HAP-1 (cell line): ENCODE measurements at regions not wholly inside any gene's neighbourhood (a gene's known extent, or its start where the extent isn't known, plus 50 kb on each side); places are given as distances from the start of the nearest gene placed in this dataset.
"Not testable (repeated sequence)": the region's sequence is repeated elsewhere in the genome, so short reads cannot be mapped to it uniquely, and the experiment has no call there.

Source experiments
- DNase-seq, 2 experiments: peaks; one replicate each; pipeline ENCODE4 v3.0.0-alpha.2; 2016 to 2020; ENCODE audit warnings: low spot score in 2 of 2
- H3K27me3 ChIP-seq: fragments of 250-450 bp; sonication (Bioruptor Pico); 2 replicates; pipeline ENCODE4 v1.5.1; 2020; ENCODE audit warnings: low read depth, mild to moderate bottlenecking, moderate library complexity
- H3K36me3 ChIP-seq: fragments of 250-450 bp; sonication (Bioruptor Pico); replicated peaks from 2 replicates; pipeline ENCODE4 v1.5.1; 2020; ENCODE audit warnings: mild to moderate bottlenecking
- H3K4me1 ChIP-seq: fragments of 250-450 bp; sonication (Bioruptor Pico); 2 replicates; pipeline ENCODE4 v1.5.1; 2020; ENCODE audit warnings: mild to moderate bottlenecking
- H3K4me3 ChIP-seq: fragments of 250-450 bp; sonication (Bioruptor Pico); 2 replicates; pipeline ENCODE4 v1.5.1; 2020; ENCODE audit warnings: mild to moderate bottlenecking, moderate library complexity
- H3K9me3 ChIP-seq: fragments of 250-450 bp; sonication (Bioruptor Pico); 2 replicates; pipeline ENCODE4 v1.5.1; 2020; ENCODE audit warnings: mild to moderate bottlenecking, moderate library complexity
- in situ Hi-C: fragments of 300-500 bp; cut with MboI; formaldehyde crosslinking; loops from 3 replicates; pipeline ENCODE4 v1.14.3; 2020; ENCODE audit warnings: low sequenced_read_pairs, inconsistent platforms, mixed read lengths

- H3K9me3 ChIP-seq = no peaks in the 10 kb centered on the region; the same call in 1 of the 2 replicates
- H3K4me3 ChIP-seq = no peak overlapping the region
- H3K4me1 ChIP-seq = no peaks in the 10 kb centered on the region
- in situ Hi-C loops = no loop called here
- no peaks in the 10 kb centered on the region for H3K27me3 ChIP-seq
- no peak for DNase-seq
- H3K36me3 ChIP-seq = no peaks in the 10 kb centered on the region
Observed at GRCh38 chr4:160091631-160092030, 988.8 kb downstream of the RAPGEF2 start.

- Histone ChIP-seq H3K36me3 (no peaks in the 10 kb centered on the region), H3K9me3 (no peaks in the 10 kb centered on the region), H3K27me3 (no peaks in the 10 kb centered on the region), H3K4me1 (no peaks in the 10 kb centered on the region), H3K4me3 (no peak overlapping the region)
- in situ Hi-C loops = no loop called here
- no peak for DNase-seq
Observed at GRCh38 chr4:160100316-160100715, 997.4 kb downstream of the RAPGEF2 start.

- Histone ChIP-seq H3K9me3 (no peaks in the 10 kb centered on the region), H3K4me3 (no peak overlapping the region), H3K36me3 (no peaks in the 10 kb centered on the region), H3K27me3 (no peaks in the 10 kb centered on the region), H3K4me1 (no peaks in the 10 kb centered on the region)
- in situ Hi-C loops = no loop called here
- DNase-seq = no peak
Observed at GRCh38 chr4:160110891-160111290, 1008.0 kb downstream of the RAPGEF2 start.

- no peak for DNase-seq
- no peaks in the 10 kb centered on the region for H3K9me3 ChIP-seq
- in situ Hi-C loops = no loop called here
- H3K36me3 ChIP-seq = no peaks in the 10 kb centered on the region
- no peak overlapping the region for H3K4me3 ChIP-seq
- H3K4me1 ChIP-seq = no peaks in the 10 kb centered on the region
- H3K27me3 ChIP-seq = no peaks in the 10 kb centered on the region
Observed at GRCh38 chr4:160117686-160118085, 1014.8 kb downstream of the RAPGEF2 start.

- H3K9me3 ChIP-seq, in situ Hi-C loops, H3K27me3 ChIP-seq: not testable (repeated sequence)
Observed at GRCh38 chr4:160125576-160126287, 1022.9 kb downstream of the RAPGEF2 start.

GRCh38 chr4:160127211-160127610 lies 1024.3 kb downstream of the RAPGEF2 start:
- no peak overlapping the region for H3K4me3 ChIP-seq
- H3K27me3 ChIP-seq = no peaks in the 10 kb centered on the region
- no peaks in the 10 kb centered on the region for H3K4me1 ChIP-seq
- DNase-seq = no peak
- in situ Hi-C loops = no loop called here
- no peaks in the 10 kb centered on the region for H3K36me3 ChIP-seq
- no peaks in the 10 kb centered on the region for H3K9me3 ChIP-seq

More at GRCh38 chr4:160125576-160126287, 1022.9 kb downstream of the RAPGEF2 start:
- not testable (repeated sequence) for H3K36me3 ChIP-seq, H3K4me3 ChIP-seq, DNase-seq, H3K4me1 ChIP-seq

GRCh38 chr4:160129439-160129838 lies 1026.6 kb downstream of the RAPGEF2 start:
- no peaks in the 10 kb centered on the region for H3K36me3 ChIP-seq
- H3K4me3 ChIP-seq = no peak overlapping the region
- no peaks in the 10 kb centered on the region for H3K27me3 ChIP-seq
- H3K4me1 ChIP-seq = no peaks in the 10 kb centered on the region
- no peaks in the 10 kb centered on the region for H3K9me3 ChIP-seq
- no peak for DNase-seq
- in situ Hi-C loops = no loop called here

GRCh38 chr4:160136021-160136420 lies 1033.1 kb downstream of the RAPGEF2 start:
- Histone ChIP-seq H3K4me3 (no peak overlapping the region), H3K9me3 (no peaks in the 10 kb centered on the region), H3K36me3 (no peaks in the 10 kb centered on the region), H3K27me3 (no peaks in the 10 kb centered on the region), H3K4me1 (no peaks in the 10 kb centered on the region)
- DNase-seq = no peak
- in situ Hi-C loops = no loop called here

GRCh38 chr4:160141206-160141605 lies 1038.3 kb downstream of the RAPGEF2 start:
- Histone ChIP-seq H3K4me3 (no peak overlapping the region), H3K4me1 (no peaks in the 10 kb centered on the region), H3K27me3 (no peaks in the 10 kb centered on the region), H3K36me3 (no peaks in the 10 kb centered on the region), H3K9me3 (no peaks in the 10 kb centered on the region)
- in situ Hi-C loops = no loop called here
- no peak for DNase-seq

- Histone ChIP-seq H3K4me1 (no peaks in the 10 kb centered on the region), H3K27me3 (no peaks in the 10 kb centered on the region), H3K4me3 (no peak overlapping the region), H3K9me3 (no peaks in the 10 kb centered on the region), H3K36me3 (no peaks in the 10 kb centered on the region)
- DNase-seq = no peak
- in situ Hi-C loops = no loop called here
Observed at GRCh38 chr4:160142579-160142978, 1039.7 kb downstream of the RAPGEF2 start.

- DNase-seq = no peak
- H3K4me1 ChIP-seq = no peaks in the 10 kb centered on the region
- in situ Hi-C loops = no loop called here
- H3K4me3 ChIP-seq = no peak overlapping the region
- no peaks in the 10 kb centered on the region for H3K36me3 ChIP-seq
- no peaks in the 10 kb centered on the region for H3K9me3 ChIP-seq
- H3K27me3 ChIP-seq = no peaks in the 10 kb centered on the region
Observed at GRCh38 chr4:160143574-160143973, 1040.7 kb downstream of the RAPGEF2 start.

GRCh38 chr4:160159457-160159856 lies 1056.6 kb downstream of the RAPGEF2 start:
- Histone ChIP-seq H3K36me3 (no peaks in the 10 kb centered on the region), H3K4me1 (no peaks in the 10 kb centered on the region), H3K4me3 (no peak overlapping the region), H3K9me3 (no peaks in the 10 kb centered on the region), H3K27me3 (no peaks in the 10 kb centered on the region)
- in situ Hi-C loops = no loop called here
- no peak for DNase-seq

- Histone ChIP-seq H3K27me3 (no peaks in the 10 kb centered on the region), H3K9me3 (no peaks in the 10 kb centered on the region), H3K4me1 (no peaks in the 10 kb centered on the region), H3K36me3 (no peaks in the 10 kb centered on the region), H3K4me3 (no peak overlapping the region)
- in situ Hi-C loops = no loop called here
- no peak for DNase-seq
Observed at GRCh38 chr4:160161026-160161425, 1058.1 kb downstream of the RAPGEF2 start.

- no peaks in the 10 kb centered on the region for H3K27me3 ChIP-seq
- no peaks in the 10 kb centered on the region for H3K36me3 ChIP-seq
- no peaks in the 10 kb centered on the region for H3K9me3 ChIP-seq
- no peak overlapping the region for H3K4me3 ChIP-seq
- H3K4me1 ChIP-seq = no peaks in the 10 kb centered on the region
- no peak for DNase-seq
- in situ Hi-C loops = no loop called here
Observed at GRCh38 chr4:160175064-160175643, 1072.3 kb downstream of the RAPGEF2 start.

- Histone ChIP-seq H3K36me3 (no peaks in the 10 kb centered on the region), H3K27me3 (no peaks in the 10 kb centered on the region), H3K9me3 (no peaks in the 10 kb centered on the region), H3K4me3 (no peak overlapping the region), H3K4me1 (no peaks in the 10 kb centered on the region)
- in situ Hi-C loops = no loop called here
- no peak for DNase-seq
Observed at GRCh38 chr4:160180211-160180610, 1077.3 kb downstream of the RAPGEF2 start.
